ENCODE measurements at regions not wholly inside any gene's neighbourhood (a gene's known extent, or its start where the extent isn't known, plus 50 kb on each side); places are given as distances from the start of the nearest gene placed in this dataset.

- TF ChIP-seq CTCF (IDR thresholded peaks at IDR 0.05) = no peak
- no peak for TF ChIP-seq POLR2A (IDR thresholded peaks at IDR 0.05)
Observed at GRCh38 chr11:8829556-8829955, 81.4 kb upstream of the AKIP1 start.
